NCI-H748 treated with DMSO at 0.1 percent for 48 hours (cell line): ENCODE measurements at regions not wholly inside any gene's neighbourhood (a gene's known extent, or its start where the extent isn't known, plus 50 kb on each side); places are given as distances from the start of the nearest gene placed in this dataset.

ENCODE experiments used
- DNase-seq: peaks from one replicate; lab custom pipeline; 2025; lab: John Stamatoyannopoulos, UW

- DNase-seq, result no peak
Measured at GRCh38 chr17:69900101-69900500, 174.9 kb upstream of the KCNJ16 start.

GRCh38 chr17:69900829-69901228 is 174.2 kb upstream of the KCNJ16 start:
- DNase-seq, result no peak

GRCh38 chr17:69906306-69906705 is 168.7 kb upstream of the KCNJ16 start:
- no peak for DNase-seq

- no peak for DNase-seq
Measured at GRCh38 chr17:69907132-69907847, 167.7 kb upstream of the KCNJ16 start.

- no peak for DNase-seq
Measured at GRCh38 chr17:69908626-69909368, 166.2 kb upstream of the KCNJ16 start.

DNA sequence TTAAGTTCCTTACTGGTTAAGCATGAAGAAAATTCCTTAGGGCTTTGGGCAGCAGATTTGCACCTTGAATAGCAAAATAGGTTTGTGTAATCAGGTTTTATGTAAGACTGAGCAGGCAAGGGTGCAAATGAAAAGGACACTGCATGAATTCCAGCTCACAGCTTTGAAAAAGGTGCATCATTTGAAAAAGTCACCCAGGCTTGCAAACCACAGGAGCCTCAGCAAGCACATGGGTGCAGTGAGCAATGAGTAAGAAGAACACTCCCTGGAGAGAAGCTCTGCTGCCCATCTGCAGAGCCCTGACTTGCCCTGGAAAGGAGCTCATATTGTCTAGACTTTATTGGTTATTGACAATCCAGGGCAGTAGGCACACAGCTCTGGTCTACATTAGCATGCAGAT is 165.6 kb upstream of the KCNJ16 start:
- no peak for DNase-seq

DNA sequence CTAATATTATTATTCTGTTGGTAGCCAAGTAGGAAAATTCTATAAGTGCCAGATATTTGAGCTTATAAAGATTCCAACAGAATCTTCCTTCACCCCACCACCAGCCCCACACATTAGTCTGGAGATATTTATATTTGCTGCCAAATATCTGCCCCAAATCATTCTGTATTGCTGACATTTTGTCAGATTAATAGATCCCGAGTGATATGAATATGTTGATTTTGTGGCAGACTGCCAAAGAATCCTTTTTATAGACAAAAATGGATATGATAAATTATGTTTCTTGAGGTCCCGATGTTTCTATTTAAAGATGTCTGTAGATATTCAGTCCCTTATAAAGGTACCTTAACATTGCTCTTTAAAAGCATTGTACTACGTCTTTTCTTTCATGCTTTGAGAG is 162.2 kb upstream of the KCNJ16 start:
- no peak for DNase-seq

DNA sequence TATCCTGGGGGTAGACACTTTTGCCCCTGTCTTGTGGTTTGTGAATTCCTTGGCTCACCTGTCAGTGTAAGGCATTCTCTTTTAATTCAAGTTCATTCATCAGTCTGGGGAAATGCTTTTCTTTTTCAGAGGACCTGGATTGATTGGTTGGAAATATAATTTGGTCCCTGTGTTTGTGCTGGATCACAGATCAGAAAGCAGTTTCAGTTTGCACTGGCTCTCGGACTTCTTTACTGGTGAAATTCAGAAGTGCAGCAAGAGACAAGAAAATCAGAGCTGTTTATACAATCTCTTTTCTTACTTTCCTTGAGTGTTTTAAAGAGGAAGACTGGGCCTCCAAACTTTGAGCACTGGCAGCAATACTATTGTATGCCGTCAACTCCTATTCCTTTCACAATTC is 161.8 kb upstream of the KCNJ16 start:
- no peak for DNase-seq

DNA sequence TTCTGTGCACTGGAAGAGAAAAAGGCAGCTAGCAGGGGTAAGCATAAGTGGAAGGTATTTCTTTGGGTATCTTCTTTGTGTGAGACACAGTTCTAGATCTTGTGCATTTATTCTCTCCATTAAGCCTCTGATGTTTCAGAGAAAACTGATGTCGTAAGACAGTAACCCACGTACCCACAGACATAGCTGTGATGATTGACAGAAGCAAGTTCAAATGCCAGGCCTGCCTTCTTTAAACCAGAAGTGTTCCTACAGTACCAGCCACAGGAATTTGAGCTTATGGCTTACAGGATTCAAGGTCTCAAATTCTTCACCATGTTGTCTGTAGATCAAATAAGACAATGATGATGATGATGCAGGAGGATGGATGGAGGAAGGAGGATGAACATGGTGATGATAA is 161.4 kb upstream of the KCNJ16 start:
- no peak for DNase-seq

- no peak for DNase-seq
Measured at GRCh38 chr17:69914520-69914919, 160.5 kb upstream of the KCNJ16 start.

DNA sequence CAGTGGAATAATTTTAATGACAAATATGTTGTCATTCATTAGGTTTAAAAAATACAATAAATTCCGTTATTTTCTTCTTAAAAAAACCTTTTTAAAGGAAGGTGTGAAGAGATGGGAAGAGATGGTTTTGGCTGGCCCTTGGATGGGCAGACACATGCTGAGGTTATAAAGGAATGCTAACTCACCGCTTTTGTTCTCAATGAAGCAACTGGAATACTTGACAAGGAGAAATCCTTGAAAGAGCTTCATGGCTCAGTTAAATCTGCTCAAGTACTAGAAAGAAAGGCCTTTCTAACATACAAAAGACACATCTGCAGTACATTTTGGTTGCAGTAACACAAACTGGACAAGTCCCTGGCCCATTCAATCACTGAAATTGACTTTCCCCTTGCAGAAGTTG is 158.3 kb upstream of the KCNJ16 start:
- DNase-seq, result no peak

GRCh38 chr17:69918164-69918563 is 156.9 kb upstream of the KCNJ16 start:
- DNase-seq, result no peak

DNA sequence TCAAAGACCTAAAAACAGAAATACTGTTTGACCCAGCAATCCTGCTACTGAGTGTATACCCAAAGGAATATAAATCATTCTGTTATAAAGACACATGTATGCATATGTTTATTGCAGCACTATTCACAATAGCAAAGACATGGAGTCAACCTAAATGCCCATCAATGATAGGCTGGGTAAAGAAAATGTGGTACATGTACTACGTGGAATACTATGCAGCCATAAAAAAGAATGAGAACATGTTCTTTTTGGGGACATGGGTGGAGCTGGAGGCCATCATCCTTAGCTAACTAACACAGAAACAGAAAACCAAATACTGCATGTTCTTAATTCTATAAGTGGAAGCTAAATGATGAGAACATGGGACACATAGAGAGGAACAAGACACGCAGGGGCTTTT is 155.2 kb upstream of the KCNJ16 start:
- no peak for DNase-seq

GRCh38 chr17:69921046-69921445 is 154.0 kb upstream of the KCNJ16 start:
- no peak for DNase-seq

DNA sequence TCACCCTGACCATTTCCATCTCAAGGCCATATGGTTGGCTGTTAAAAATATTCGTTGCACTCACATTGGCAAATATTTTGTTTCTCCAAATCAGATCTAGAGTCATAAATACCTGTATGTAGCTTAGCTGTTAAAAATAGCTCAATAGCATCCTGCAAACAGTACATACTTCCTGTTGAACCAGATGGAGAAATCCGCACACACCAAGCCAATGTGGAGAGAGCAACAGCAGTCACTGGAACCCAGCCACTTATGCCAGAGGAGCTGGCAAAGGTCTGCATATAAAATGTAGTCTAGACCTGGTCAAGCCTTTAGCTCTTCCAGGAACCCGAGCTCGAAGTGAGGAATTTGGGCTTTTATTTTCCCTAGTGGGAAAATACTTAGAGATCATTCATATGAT is 146.4 kb upstream of the KCNJ16 start:
- no peak for DNase-seq

DNA sequence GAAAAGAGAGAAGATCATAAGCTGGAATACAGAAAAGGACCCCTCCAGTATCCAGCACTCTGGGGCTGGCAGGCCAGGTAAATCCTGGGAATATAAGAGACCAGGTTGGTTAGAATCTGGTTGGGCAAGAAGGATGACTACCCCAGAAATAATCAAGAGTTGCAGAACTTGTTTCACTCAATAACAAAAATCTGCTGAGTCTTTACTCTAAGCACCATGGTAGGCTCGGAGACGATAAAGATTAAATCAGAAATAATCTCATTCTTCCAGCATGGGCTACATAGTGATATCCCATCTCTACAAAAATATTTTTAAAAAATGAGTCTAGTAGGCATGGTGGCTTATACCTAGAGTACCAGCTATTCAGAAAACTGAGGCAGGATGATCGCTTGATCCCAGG is 138.0 kb upstream of the KCNJ16 start:
- DNase-seq, result no peak

DNA sequence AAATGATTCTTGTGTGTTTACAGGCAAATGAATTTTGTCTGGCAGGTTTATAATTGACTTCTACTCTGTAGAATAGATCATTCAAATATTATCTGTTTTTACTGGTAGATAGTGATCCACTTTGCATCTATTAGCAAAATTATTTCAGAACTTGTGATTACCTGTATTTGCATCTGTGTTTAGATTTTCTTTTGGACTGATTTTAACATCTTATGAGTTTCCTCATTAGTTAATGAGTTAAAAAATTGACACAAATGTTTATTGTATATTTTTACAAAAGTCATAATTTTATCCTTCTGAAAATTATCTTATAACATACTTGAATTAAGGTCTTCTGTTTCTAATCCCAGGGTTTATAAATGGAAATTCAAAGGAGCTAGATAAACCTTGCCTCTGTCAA is 132.0 kb upstream of the KCNJ16 start:
- DNase-seq, result no peak

GRCh38 chr17:69944406-69944805 is 130.6 kb upstream of the KCNJ16 start:
- no peak for DNase-seq

GRCh38 chr17:69945698-69946185 is 129.3 kb upstream of the KCNJ16 start:
- DNase-seq, result no peak

- DNase-seq, result no peak
Measured at GRCh38 chr17:69947027-69947759, 127.8 kb upstream of the KCNJ16 start.

- no peak for DNase-seq
Measured at GRCh38 chr17:69948406-69948805, 126.6 kb upstream of the KCNJ16 start.

DNA sequence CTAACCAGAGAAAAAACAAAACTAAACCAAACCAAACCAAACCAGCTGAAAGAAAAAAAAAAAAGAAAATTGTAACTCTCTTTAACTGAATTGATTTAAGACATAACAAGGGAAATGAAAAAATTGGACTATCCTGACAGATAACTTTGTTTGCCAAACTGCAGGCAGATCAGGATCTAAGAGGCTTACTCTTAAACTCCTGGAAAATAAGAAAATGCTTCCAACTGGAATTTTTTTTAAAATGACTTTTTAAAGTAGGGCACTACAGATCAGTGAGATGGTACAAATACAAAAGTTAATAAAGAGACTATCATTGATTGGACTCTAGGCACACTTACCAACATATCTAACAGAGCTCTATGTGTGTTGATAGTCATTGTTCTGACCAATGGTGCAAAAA is 125.5 kb upstream of the KCNJ16 start:
- DNase-seq, result no peak
